AG04449 (cell line): ENCODE measurements at regions not wholly inside any gene's neighbourhood (a gene's known extent, or its start where the extent isn't known, plus 50 kb on each side); places are given as distances from the start of the nearest gene placed in this dataset.

Experiments used
- CTCF ChIA-PET: fragments of 350-600 bp; formaldehyde crosslinking; extraction: SDS; loops from one replicate; lab custom pipeline; 2021; ENCODE audit warnings: antibody characterized with exemption; lab: Yijun Ruan, JAX
- POLR2A ChIA-PET: fragments of 400-600, 350-600 bp; formaldehyde crosslinking; extraction: SDS; loops from one replicate; lab custom pipeline; 2020; ENCODE audit warnings: antibody characterized with exemption, inconsistent platforms; lab: Yijun Ruan, JAX
- DNase-seq: peaks from one replicate; pipeline ENCODE4 v3.0.0-alpha.2; 2010; ENCODE audit warnings: low read depth, low spot score
- H3K4me3 ChIP-seq: 2 replicates; pipeline ENCODE4 v1.5.1; 2011; ENCODE audit warnings: low read depth, mild to moderate bottlenecking, control low read depth, low read length
- CTCF ChIP-seq: IDR thresholded peaks from one replicate; pipeline ENCODE4 v1.5.1; 2011; ENCODE audit warnings: mild to moderate bottlenecking, moderate library complexity, low read length, control low read depth, inconsistent platforms; ENCODE audit not compliant: insufficient read depth; ENCODE audit errors: missing control alignments

- POLR2A ChIA-PET, result no interaction called here
- H3K4me3 ChIP-seq, result no peak overlapping the region
- TF ChIP-seq CTCF, result no peak
- no peak for DNase-seq
- CTCF ChIA-PET, result no interaction called here
These were observed 53.9 kb upstream of the ACTRT2 start for GRCh38 chr1:2967329-2967725.

GRCh38 chr1:2967881-2968280 is 53.4 kb upstream of the ACTRT2 start:
- ChIA-PET POLR2A (no interaction called here), CTCF (no interaction called here)
- no peak for TF ChIP-seq CTCF
- H3K4me3 ChIP-seq, result no peak overlapping the region
- no peak for DNase-seq

- no peak for DNase-seq
- TF ChIP-seq CTCF, result no peak
- H3K4me3 ChIP-seq, result no peak overlapping the region
- POLR2A ChIA-PET, result no interaction called here
- CTCF ChIA-PET, result no interaction called here
These were observed 52.8 kb upstream of the ACTRT2 start for GRCh38 chr1:2968471-2968881.

GRCh38 chr1:2969011-2969844 is 52.0 kb upstream of the ACTRT2 start:
- TF ChIP-seq CTCF, result no peak
- no peak for DNase-seq
- CTCF ChIA-PET, result no interaction called here
- H3K4me3 ChIP-seq, result no peak overlapping the region
- POLR2A ChIA-PET, result no interaction called here

- ChIA-PET CTCF (no interaction called here), POLR2A (no interaction called here)
- no peak for TF ChIP-seq CTCF
- no peak overlapping the region for H3K4me3 ChIP-seq
- no peak for DNase-seq
These were observed 51.4 kb upstream of the ACTRT2 start for GRCh38 chr1:2969845-2970291.

- ChIA-PET CTCF (no interaction called here), POLR2A (no interaction called here)
- DNase-seq, result no peak
- no peak for TF ChIP-seq CTCF
- no peak overlapping the region for H3K4me3 ChIP-seq
These were observed 50.8 kb upstream of the ACTRT2 start for GRCh38 chr1:2970311-2971071.
